GM12875 (cell line): ENCODE measurements at regions not wholly inside any gene's neighbourhood (a gene's known extent, or its start where the extent isn't known, plus 50 kb on each side); places are given as distances from the start of the nearest gene placed in this dataset.

Experiments
- H3K4me3 ChIP-seq: one replicate; pipeline ENCODE4 v1.5.1; 2011; ENCODE audit warnings: low read depth, low read length, control low read depth
- CTCF ChIP-seq: IDR thresholded peaks from 2 replicates; pipeline ENCODE4 v1.5.1; 2011; ENCODE audit warnings: low read depth, mild to moderate bottlenecking, control low read depth, inconsistent platforms, low read length, moderate library complexity, borderline replicate concordance; ENCODE audit not compliant: insufficient read depth

- TF ChIP-seq CTCF, result no peak
- no peak overlapping the region for H3K4me3 ChIP-seq
Observed at GRCh38 chr9:118271331-118271730, 567.1 kb downstream of the TLR4 start.

- no peak for TF ChIP-seq CTCF
- no peak overlapping the region for H3K4me3 ChIP-seq
Observed at GRCh38 chr9:118271936-118272335, 567.7 kb downstream of the TLR4 start.

GRCh38 chr9:118273048-118273447 is 568.8 kb downstream of the TLR4 start:
- no peak overlapping the region for H3K4me3 ChIP-seq
- TF ChIP-seq CTCF, result no peak

GRCh38 chr9:118276784-118277183 is 572.6 kb downstream of the TLR4 start:
- H3K4me3 ChIP-seq, result no peak overlapping the region
- TF ChIP-seq CTCF, result no peak

GRCh38 chr9:118281772-118282171 is 577.6 kb downstream of the TLR4 start:
- no peak overlapping the region for H3K4me3 ChIP-seq
- no peak for TF ChIP-seq CTCF

GRCh38 chr9:118283488-118283887 is 579.3 kb downstream of the TLR4 start:
- H3K4me3 ChIP-seq, result no peak overlapping the region
- no peak for TF ChIP-seq CTCF

GRCh38 chr9:118290116-118290515 is 585.9 kb downstream of the TLR4 start:
- no peak for TF ChIP-seq CTCF
- H3K4me3 ChIP-seq, result no peak overlapping the region
